NCI-H524 (cell line): ENCODE measurements at regions not wholly inside any gene's neighbourhood (a gene's known extent, or its start where the extent isn't known, plus 50 kb on each side); places are given as distances from the start of the nearest gene placed in this dataset.
"Not testable (repeated sequence)": the region's sequence is repeated elsewhere in the genome, so short reads cannot be mapped to it uniquely, and the experiment has no call there.

Source experiments
- DNase-seq, 2 experiments: peaks; one replicate each; lab custom pipeline; 2025; lab: John Stamatoyannopoulos, UW

GRCh38 chr4:156545003-156545785, 426.4 kb downstream of the PDGFC start:
- no peak for DNase-seq

- DNase-seq = no peak
Observed at GRCh38 chr4:156539376-156539775, 432.2 kb downstream of the PDGFC start.

GRCh38 chr4:156538651-156539257, 432.8 kb downstream of the PDGFC start:
- DNase-seq = no peak

GRCh38 chr4:156538210-156538609, 433.4 kb downstream of the PDGFC start:
- DNase-seq = no peak

GRCh38 chr4:156537286-156537685, 434.3 kb downstream of the PDGFC start:
- no peak for DNase-seq

GRCh38 chr4:156536661-156537060, 434.9 kb downstream of the PDGFC start:
- no peak for DNase-seq

GRCh38 chr4:156534205-156534604, 437.4 kb downstream of the PDGFC start:
- no peak for DNase-seq

- no peak for DNase-seq
Observed at GRCh38 chr4:156528216-156528615, 443.4 kb downstream of the PDGFC start.

GRCh38 chr4:156527237-156527993, 444.2 kb downstream of the PDGFC start:
- DNase-seq = no peak

GRCh38 chr4:156523991-156524390, 447.6 kb downstream of the PDGFC start:
- peak in 1 of 2 experiments; percentile 18 for DNase-seq

GRCh38 chr4:156523492-156523891, 448.1 kb downstream of the PDGFC start:
- DNase-seq = no peak

GRCh38 chr4:156521631-156522030, 450.0 kb downstream of the PDGFC start:
- no peak for DNase-seq

- no peak for DNase-seq
Observed at GRCh38 chr4:156517956-156518355, 453.6 kb downstream of the PDGFC start.

- DNase-seq = no peak
Observed at GRCh38 chr4:156517546-156517945, 454.1 kb downstream of the PDGFC start.

- DNase-seq = no peak
Observed at GRCh38 chr4:156516698-156517097, 454.9 kb downstream of the PDGFC start.

GRCh38 chr4:156515295-156515694, 456.3 kb downstream of the PDGFC start:
- no peak for DNase-seq

GRCh38 chr4:156512622-156513021, 459.0 kb downstream of the PDGFC start:
- no peak for DNase-seq

GRCh38 chr4:156509921-156510320, 461.7 kb downstream of the PDGFC start:
- not testable (repeated sequence) for DNase-seq

GRCh38 chr4:156505341-156505955, 466.2 kb downstream of the PDGFC start:
- no peak for DNase-seq

- no peak for DNase-seq
Observed at GRCh38 chr4:156503119-156503518, 468.5 kb downstream of the PDGFC start.

GRCh38 chr4:156501962-156502361, 469.6 kb downstream of the PDGFC start:
- no peak for DNase-seq

GRCh38 chr4:156499684-156500083, 471.9 kb downstream of the PDGFC start:
- no peak for DNase-seq
